ENCODE measurements at regions not wholly inside any gene's neighbourhood (a gene's known extent, or its start where the extent isn't known, plus 50 kb on each side); places are given as distances from the start of the nearest gene placed in this dataset.

- no peak for TF ChIP-seq CTCF (IDR thresholded peaks at IDR 0.05)
- no peak for TF ChIP-seq POLR2A (IDR thresholded peaks at IDR 0.05)
- TF ChIP-seq POLR2AphosphoS5 (IDR thresholded peaks at IDR 0.05) = no peak
Observed at GRCh38 chr4:124053872-124054538, 657.4 kb downstream of the SPRY1 start.

Measured in suprapubic skin (tissue), 4 donors.